ENCODE measurements at regions not wholly inside any gene's neighbourhood (a gene's known extent, or its start where the extent isn't known, plus 50 kb on each side); places are given as distances from the start of the nearest gene placed in this dataset.

DNA sequence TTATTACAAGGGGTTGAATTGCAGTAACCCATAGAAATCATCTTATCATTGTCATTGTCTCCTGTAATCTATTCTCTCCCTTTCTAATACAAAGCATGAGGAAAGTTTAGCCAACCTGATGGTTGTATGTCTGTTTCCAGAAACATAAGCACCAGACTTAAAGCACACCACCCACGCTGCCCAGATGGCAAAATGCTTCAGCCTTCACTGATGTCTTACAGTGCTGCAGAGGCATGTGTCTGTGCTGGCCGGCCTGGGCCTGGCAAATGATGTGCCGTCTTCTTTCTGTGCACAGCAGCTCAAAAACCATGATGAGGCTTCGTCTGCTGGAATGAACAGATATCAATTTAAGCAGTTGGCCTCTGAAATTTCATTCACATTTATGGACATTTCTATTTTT lies 443.0 kb upstream of the RGPD4 start:
- no peak for DNase-seq (ENCODE audit: low read depth)

DNA sequence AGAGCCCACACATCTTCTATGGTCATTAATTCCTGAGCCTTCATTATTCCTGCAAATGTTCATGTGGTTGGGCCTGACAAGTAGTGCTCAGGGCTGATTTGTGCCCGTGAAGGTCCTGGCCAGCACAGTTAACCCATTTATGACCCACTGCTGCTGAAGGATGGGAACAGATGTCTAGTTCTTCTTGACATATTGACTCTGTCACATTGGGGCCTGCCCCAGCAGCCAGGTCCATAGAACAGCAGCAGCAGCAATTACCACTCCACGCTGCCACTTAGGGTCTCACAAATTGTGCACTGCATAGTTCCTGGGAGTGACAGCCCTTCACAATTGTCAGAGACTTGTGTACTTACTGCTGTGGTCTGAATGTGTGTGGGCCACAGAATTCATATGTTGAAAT lies 442.3 kb upstream of the RGPD4 start:
- DNase-seq (ENCODE audit: low read depth): no peak

GRCh38 chr2:107385921-107386320 lies 440.8 kb upstream of the RGPD4 start:
- DNase-seq (ENCODE audit: low read depth): no peak

- no peak for DNase-seq (ENCODE audit: low read depth)
Measured at GRCh38 chr2:107392241-107392704, 434.4 kb upstream of the RGPD4 start.

- DNase-seq (ENCODE audit: low read depth): no peak
Measured at GRCh38 chr2:107393516-107393915, 433.2 kb upstream of the RGPD4 start.

DNA sequence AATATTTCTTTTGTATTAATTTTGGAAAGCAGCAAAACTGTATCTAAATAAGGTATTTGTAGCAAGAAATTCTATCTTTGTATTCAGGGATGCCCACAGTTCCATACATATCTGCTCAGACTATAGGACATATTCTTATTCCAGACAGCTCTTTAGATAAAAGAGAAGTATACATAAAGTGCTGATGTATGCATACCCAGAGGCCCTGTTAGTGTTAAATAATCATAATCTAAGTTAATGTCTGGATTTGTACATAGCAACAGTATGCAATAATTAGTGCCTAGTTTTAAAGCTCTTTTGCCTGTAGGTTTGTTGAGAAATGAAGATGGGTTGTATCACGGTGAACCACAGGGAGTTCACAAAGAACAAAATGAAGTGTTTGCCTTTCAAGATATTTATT lies 428.0 kb upstream of the RGPD4 start:
- DNase-seq (ENCODE audit: low read depth): no peak

DNA sequence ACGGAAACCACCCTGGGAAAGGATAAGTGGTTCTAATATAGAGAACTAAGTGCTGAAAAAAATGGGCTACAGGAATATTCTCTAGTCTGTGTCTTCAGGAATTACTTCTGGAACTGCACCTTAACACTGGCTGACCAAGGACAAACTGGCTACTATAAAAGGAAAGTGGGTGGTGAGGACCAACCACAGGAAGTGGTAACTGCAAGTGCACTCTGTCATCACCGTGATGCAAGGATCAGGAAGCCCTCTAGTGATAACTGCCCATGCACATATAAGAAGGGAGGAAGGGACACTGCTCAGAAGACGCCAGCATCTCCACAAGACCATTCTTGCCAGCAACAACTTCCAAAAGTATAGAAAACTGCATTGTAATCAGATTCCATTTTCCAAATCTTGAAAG lies 424.4 kb upstream of the RGPD4 start:
- no peak for DNase-seq (ENCODE audit: low read depth)

DNA sequence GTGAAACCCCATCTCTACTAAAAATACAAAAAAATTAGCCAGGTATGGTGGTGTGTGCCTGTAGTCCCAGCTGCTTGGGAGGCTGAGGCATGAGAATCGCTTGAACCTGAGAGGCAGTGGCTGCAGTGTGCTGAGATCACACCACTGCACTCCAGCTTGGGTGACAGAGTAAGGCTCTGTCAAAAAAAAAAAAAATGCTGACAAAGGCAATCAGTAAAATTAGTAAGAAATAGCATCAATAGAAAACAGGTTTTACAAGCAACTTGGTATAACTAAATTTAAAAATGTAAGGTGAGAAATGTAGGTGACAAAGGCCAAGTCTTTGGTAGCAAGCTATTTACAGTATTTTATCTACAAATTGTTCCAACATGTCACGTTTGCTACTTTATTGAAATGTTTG lies 421.4 kb upstream of the RGPD4 start:
- DNase-seq (ENCODE audit: low read depth): no peak

DNA sequence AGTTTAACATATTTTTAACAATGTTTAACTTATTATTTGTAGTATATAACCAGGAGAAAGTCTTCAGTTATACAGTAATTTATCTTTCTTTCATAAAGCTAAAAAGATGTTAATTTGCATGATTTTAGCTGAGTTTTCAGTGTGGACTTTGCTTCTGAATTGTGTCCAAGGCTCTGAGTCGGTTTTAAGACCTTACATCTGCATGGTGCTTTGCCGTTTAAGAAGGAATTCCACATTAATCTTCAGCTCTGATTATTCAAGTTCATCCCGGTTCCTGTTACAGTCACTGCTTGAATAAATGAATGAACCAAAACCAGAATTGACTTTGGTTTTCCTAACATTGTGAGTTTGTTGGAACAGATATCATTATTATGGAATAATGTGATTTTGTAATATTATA lies 419.7 kb upstream of the RGPD4 start:
- no peak for DNase-seq (ENCODE audit: low read depth)

GRCh38 chr2:107407974-107408373 lies 418.7 kb upstream of the RGPD4 start:
- no peak for DNase-seq (ENCODE audit: low read depth)

DNA sequence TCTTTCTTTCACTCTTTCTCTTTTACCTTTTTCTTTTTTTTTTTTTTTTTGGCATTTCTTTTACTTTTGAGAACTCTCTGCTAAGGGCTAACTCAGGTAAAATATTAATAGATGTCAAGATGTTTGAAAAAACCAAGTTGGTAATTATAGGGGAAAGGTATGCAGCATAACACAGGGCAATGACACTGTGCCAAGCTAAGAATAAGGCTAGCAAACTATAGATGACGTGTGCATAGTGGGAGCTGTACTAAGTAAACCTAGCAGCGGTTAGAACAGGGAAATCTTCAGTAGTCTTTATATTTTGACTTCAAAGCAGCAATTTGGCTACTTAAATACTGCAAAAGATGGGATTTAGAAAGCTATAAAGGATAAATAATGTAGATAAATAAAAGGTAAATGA lies 415.4 kb upstream of the RGPD4 start:
- DNase-seq (ENCODE audit: low read depth): no peak

GRCh38 chr2:107412209-107412904 lies 414.3 kb upstream of the RGPD4 start:
- no peak for DNase-seq (ENCODE audit: low read depth)

GRCh38 chr2:107412981-107413380 lies 413.7 kb upstream of the RGPD4 start:
- no peak for DNase-seq (ENCODE audit: low read depth)

DNA sequence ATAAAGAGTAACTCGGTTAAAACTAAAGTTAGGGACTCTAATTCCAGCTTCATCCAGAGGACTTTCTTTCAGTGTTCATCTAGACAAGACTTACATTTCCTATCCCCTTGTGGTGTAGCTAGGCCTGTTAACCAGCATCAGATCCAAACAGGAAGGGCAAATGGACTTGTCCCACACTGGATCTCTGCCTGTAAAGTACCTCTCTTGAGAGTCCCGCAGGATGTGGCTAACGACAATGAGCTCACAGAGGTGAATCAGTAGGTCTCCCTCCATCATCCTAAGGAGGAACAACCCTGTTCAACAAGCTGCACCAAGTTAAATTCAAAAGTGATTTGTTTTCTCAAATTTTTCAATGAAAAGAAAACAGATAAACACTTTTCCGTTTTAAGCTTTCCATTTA lies 412.3 kb upstream of the RGPD4 start:
- no peak for DNase-seq (ENCODE audit: low read depth)

GRCh38 chr2:107418708-107419107 lies 408.0 kb upstream of the RGPD4 start:
- no peak for DNase-seq (ENCODE audit: low read depth)

- DNase-seq (ENCODE audit: low read depth): no peak
Measured at GRCh38 chr2:107419191-107419590, 407.5 kb upstream of the RGPD4 start.

- no peak for DNase-seq (ENCODE audit: low read depth)
Measured at GRCh38 chr2:107428781-107429180, 397.9 kb upstream of the RGPD4 start.

DNA sequence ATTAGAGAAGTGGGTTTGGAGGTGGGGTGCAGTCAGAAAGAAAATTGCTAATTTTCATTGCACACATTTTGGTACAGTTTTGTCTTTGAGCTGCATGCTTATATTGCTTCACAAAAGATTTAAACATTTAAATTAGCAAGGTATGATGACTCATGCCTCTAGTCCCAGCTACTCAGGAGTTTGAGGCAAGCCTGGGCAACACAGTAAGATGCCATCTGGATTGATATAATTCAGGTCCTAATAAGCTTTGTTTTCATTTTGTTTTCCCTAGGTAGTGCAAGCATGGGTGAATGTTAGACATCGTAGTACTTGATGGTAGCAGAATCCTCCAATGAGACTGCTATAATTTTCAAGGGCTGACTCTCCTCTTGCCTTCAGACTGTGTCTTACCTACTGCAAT lies 396.7 kb upstream of the RGPD4 start:
- DNase-seq (ENCODE audit: low read depth): no peak

GRCh38 chr2:107430596-107431266 lies 396.0 kb upstream of the RGPD4 start:
- no peak for DNase-seq (ENCODE audit: low read depth)

DNA sequence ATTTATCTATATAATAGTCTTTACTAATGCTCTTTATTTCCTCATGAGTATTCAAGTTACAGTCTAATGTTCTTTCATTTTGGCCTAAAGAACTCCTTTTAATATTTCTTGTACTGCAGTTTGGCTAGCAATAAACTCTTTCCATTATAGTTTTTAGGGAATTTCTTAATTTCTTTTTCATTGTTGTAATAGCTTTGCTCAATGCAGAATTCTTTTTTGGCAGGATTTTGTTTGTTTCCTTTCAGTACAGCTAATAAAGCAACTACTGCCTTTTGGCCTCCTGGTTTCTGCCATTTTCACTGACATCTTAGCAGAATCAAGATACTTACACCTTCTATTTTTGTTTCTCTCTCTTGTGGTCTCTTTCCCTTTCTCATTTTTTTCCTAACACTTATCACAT lies 390.4 kb upstream of the RGPD4 start:
- no peak for DNase-seq (ENCODE audit: low read depth)

GRCh38 chr2:107437265-107437664 lies 389.4 kb upstream of the RGPD4 start:
- DNase-seq (ENCODE audit: low read depth): no peak

GRCh38 chr2:107437807-107438206 lies 388.9 kb upstream of the RGPD4 start:
- DNase-seq (ENCODE audit: low read depth): no peak

DNA sequence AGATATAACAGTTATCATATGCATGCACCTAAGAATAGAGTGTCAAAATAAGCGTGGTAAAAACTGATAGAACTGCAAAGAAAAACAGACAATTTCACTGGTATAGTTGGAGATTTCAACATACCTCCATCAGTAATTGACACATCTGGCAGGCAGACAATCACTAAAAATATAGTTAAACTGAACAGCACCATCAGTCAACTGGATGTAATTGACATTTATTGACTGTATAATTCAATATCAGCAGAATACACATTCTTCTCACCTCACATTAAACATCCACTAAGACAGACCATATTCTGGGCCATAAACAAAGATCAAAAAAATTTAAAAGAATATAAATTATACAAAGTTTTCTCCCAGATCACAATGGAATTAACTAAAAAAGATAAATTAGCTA lies 378.5 kb upstream of the RGPD4 start:
- no peak for DNase-seq (ENCODE audit: low read depth)

DNA sequence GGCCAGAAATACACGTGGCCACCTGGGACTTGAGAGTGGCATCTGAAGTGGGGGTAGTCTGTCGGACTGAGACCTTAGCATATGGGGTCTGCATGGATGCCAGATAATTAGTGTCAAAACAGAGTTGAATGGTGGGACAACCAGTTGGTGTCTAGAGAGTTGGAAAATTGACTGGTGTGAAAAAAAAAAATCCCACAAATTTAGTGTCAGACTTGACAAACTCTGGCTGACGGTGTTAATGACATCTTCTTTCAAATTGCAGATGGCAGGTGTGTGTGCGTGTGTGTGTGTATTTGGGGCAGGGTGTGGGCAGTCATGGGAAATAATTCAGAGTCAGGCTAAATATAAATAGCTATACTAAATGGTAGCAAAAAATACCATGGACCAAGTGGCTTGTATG lies 365.4 kb upstream of the RGPD4 start:
- DNase-seq (ENCODE audit: low read depth): no peak
